Naive thymus-derived CD8-positive, alpha-beta T cell (primary cell): ENCODE measurements at regions not wholly inside any gene's neighbourhood (a gene's known extent, or its start where the extent isn't known, plus 50 kb on each side); places are given as distances from the start of the nearest gene placed in this dataset.

Experiments used
- ATAC-seq, 2 donors: fragments of 150-1000 bp; cut with Tn5 transposase in 1 of 2; sonication (Bioruptor Pico), chemical (Tn5 transposase) in 1 of 2; 1 replicate in 1 of 2; 2 replicates in 1 of 2; pipeline ENCODE4 v1.10.0; 2021; ENCODE audit warnings: mild to moderate bottlenecking in 2 of 2, moderate library complexity in 2 of 2
- POLR2A ChIA-PET: fragments of 350-600 bp; sonication (Branson Sonifier 250); formaldehyde crosslinking; loops from one replicate; lab custom pipeline; 2021; ENCODE audit warnings: antibody characterized with exemption; lab: Charles Lee
- DNase-seq, 10 donors: peaks; one replicate each; pipeline versions ENCODE4 v3.0.0 to v3.0.0-alpha.2; 2020 to 2022
- H3K27ac Mint-ChIP-seq, 10 donors: one replicate each; pipeline ENCODE4 v1.8.0; 2020 to 2022; ENCODE audit warnings: mild to moderate bottlenecking in 10 of 10, mixed read lengths in 10 of 10, moderate library complexity in 4 of 10, inconsistent platforms in 1 of 10
- H3K27me3 Mint-ChIP-seq, 5 donors: one replicate each; pipeline ENCODE4 v1.8.0; 2021 to 2022; ENCODE audit warnings: mixed read lengths in 5 of 5
- H3K36me3 Mint-ChIP-seq, 3 donors: one replicate each; pipeline ENCODE4 v1.8.0; 2020 to 2022; ENCODE audit warnings: mixed read lengths in 3 of 3, mild to moderate bottlenecking in 2 of 3, inconsistent platforms in 1 of 3
- H3K4me1 Mint-ChIP-seq, 4 donors: one replicate each; pipeline ENCODE4 v1.8.0; 2021 to 2022; ENCODE audit warnings: mixed read lengths in 4 of 4
- H3K4me3 Mint-ChIP-seq, 10 donors: one replicate each; pipeline ENCODE4 v1.8.0; 2020 to 2022; ENCODE audit warnings: mild to moderate bottlenecking in 10 of 10, mixed read lengths in 10 of 10, moderate library complexity in 6 of 10, inconsistent platforms in 1 of 10
- H3K9me3 Mint-ChIP-seq, 9 donors: one replicate each; pipeline ENCODE4 v1.8.0; 2020 to 2022; ENCODE audit warnings: mixed read lengths in 9 of 9, mild to moderate bottlenecking in 3 of 9, inconsistent platforms in 1 of 9, moderate library complexity in 1 of 9

- Mint-ChIP-seq H3K36me3 (peaks cover 0 to 3% (median 0%) of the 10 kb centered on the region in 3 donors), H3K4me1 (no peaks in the 10 kb centered on the region), H3K4me3 (no peak overlapping the region), H3K27me3 (no peaks in the 10 kb centered on the region), H3K9me3 (peaks cover 0 to 30% (median 12%) of the 10 kb centered on the region in 9 donors), H3K27ac (no peak overlapping the region)
- DNase-seq = no peak
- no peak for ATAC-seq
- POLR2A ChIA-PET = no interaction called here
Observed at GRCh38 chr12:78599366-78599765, 265.2 kb upstream of the SYT1 start.

GRCh38 chr12:78600541-78600940, 264.0 kb upstream of the SYT1 start:
- H3K27ac Mint-ChIP-seq = no peak overlapping the region
- POLR2A ChIA-PET = no interaction called here
- no peaks in the 10 kb centered on the region for H3K27me3 Mint-ChIP-seq
- H3K9me3 Mint-ChIP-seq = peaks cover 0 to 39% (median 14%) of the 10 kb centered on the region in 9 donors
- peaks cover 0 to 6% (median 0%) of the 10 kb centered on the region in 3 donors for H3K36me3 Mint-ChIP-seq
- H3K4me3 Mint-ChIP-seq = no peak overlapping the region
- ATAC-seq (no peak), DNase-seq (no peak)
- H3K4me1 Mint-ChIP-seq = no peaks in the 10 kb centered on the region

GRCh38 chr12:78611504-78611903, 253.1 kb upstream of the SYT1 start:
- no peaks in the 10 kb centered on the region for H3K27me3 Mint-ChIP-seq
- no peaks in the 10 kb centered on the region for H3K4me1 Mint-ChIP-seq
- DNase-seq (no peak), ATAC-seq (no peak)
- peaks cover 0 to 25% (median 10%) of the 10 kb centered on the region in 9 donors for H3K9me3 Mint-ChIP-seq
- POLR2A ChIA-PET = no interaction called here
- H3K36me3 Mint-ChIP-seq = no peaks in the 10 kb centered on the region
- H3K27ac Mint-ChIP-seq = no peak overlapping the region
- no peak overlapping the region for H3K4me3 Mint-ChIP-seq

- Mint-ChIP-seq H3K36me3 (no peaks in the 10 kb centered on the region), H3K9me3 (peaks cover 0 to 28% (median 10%) of the 10 kb centered on the region in 9 donors), H3K27ac (no peak overlapping the region), H3K27me3 (no peaks in the 10 kb centered on the region), H3K4me1 (no peaks in the 10 kb centered on the region), H3K4me3 (no peak overlapping the region)
- no peak for DNase-seq
- POLR2A ChIA-PET = no interaction called here
- no peak for ATAC-seq
Observed at GRCh38 chr12:78612190-78612589, 252.4 kb upstream of the SYT1 start.

- Mint-ChIP-seq H3K4me1 (no peaks in the 10 kb centered on the region), H3K36me3 (no peaks in the 10 kb centered on the region), H3K27ac (no peak overlapping the region), H3K27me3 (no peaks in the 10 kb centered on the region), H3K4me3 (no peak overlapping the region), H3K9me3 (peaks cover 0 to 28% (median 7%) of the 10 kb centered on the region in 9 donors)
- ATAC-seq (no peak), DNase-seq (no peak)
- POLR2A ChIA-PET = no interaction called here
Observed at GRCh38 chr12:78617683-78618082, 246.9 kb upstream of the SYT1 start.

- POLR2A ChIA-PET = no interaction called here
- Mint-ChIP-seq H3K4me3 (no peak overlapping the region), H3K27me3 (no peaks in the 10 kb centered on the region), H3K36me3 (no peaks in the 10 kb centered on the region), H3K27ac (no peak overlapping the region), H3K4me1 (no peaks in the 10 kb centered on the region), H3K9me3 (peaks cover 0 to 21% (median 7%) of the 10 kb centered on the region in 9 donors)
- ATAC-seq = no peak
- DNase-seq = no peak
Observed at GRCh38 chr12:78622529-78623195, 241.9 kb upstream of the SYT1 start.

- no peaks in the 10 kb centered on the region for H3K27me3 Mint-ChIP-seq
- no peak overlapping the region for H3K27ac Mint-ChIP-seq
- ATAC-seq = no peak
- no peak overlapping the region for H3K4me3 Mint-ChIP-seq
- no peaks in the 10 kb centered on the region for H3K36me3 Mint-ChIP-seq
- DNase-seq = no peak
- H3K9me3 Mint-ChIP-seq = peaks cover under 1 to 18% (median 6%) of the 10 kb centered on the region in 9 donors
- H3K4me1 Mint-ChIP-seq = no peaks in the 10 kb centered on the region
- POLR2A ChIA-PET = no interaction called here
Observed at GRCh38 chr12:78628491-78629100, 236.0 kb upstream of the SYT1 start.

- ATAC-seq (no peak), DNase-seq (no peak)
- Mint-ChIP-seq H3K27me3 (no peaks in the 10 kb centered on the region), H3K4me3 (no peak overlapping the region), H3K9me3 (peaks cover 0 to 17% (median 1%) of the 10 kb centered on the region in 9 donors), H3K4me1 (no peaks in the 10 kb centered on the region), H3K36me3 (no peaks in the 10 kb centered on the region), H3K27ac (no peak overlapping the region)
- POLR2A ChIA-PET = no interaction called here
Observed at GRCh38 chr12:78636231-78636855, 228.2 kb upstream of the SYT1 start.

- no peak for ATAC-seq
- Mint-ChIP-seq H3K4me3 (no peak overlapping the region), H3K27ac (no peak overlapping the region), H3K36me3 (peaks cover 0 to 4% (median 0%) of the 10 kb centered on the region in 3 donors), H3K4me1 (no peaks in the 10 kb centered on the region), H3K27me3 (no peaks in the 10 kb centered on the region), H3K9me3 (peaks cover 0 to 11% (median 4%) of the 10 kb centered on the region in 9 donors)
- DNase-seq = no peak
- POLR2A ChIA-PET = no interaction called here
Observed at GRCh38 chr12:78641837-78642423, 222.6 kb upstream of the SYT1 start.

GRCh38 chr12:78645956-78646355, 218.6 kb upstream of the SYT1 start:
- ATAC-seq = no peak
- no peak overlapping the region for H3K27ac Mint-ChIP-seq
- H3K27me3 Mint-ChIP-seq = no peaks in the 10 kb centered on the region
- POLR2A ChIA-PET = no interaction called here
- peaks cover under 1 to 18% (median 12%) of the 10 kb centered on the region in 9 donors for H3K9me3 Mint-ChIP-seq
- H3K4me3 Mint-ChIP-seq = no peak overlapping the region
- no peaks in the 10 kb centered on the region for H3K4me1 Mint-ChIP-seq
- DNase-seq = no peak
- H3K36me3 Mint-ChIP-seq = peaks cover 0 to 7% (median 0%) of the 10 kb centered on the region in 3 donors

GRCh38 chr12:78651755-78652154, 212.8 kb upstream of the SYT1 start:
- POLR2A ChIA-PET = no interaction called here
- Mint-ChIP-seq H3K27ac (no peak overlapping the region), H3K4me1 (no peaks in the 10 kb centered on the region), H3K9me3 (peaks cover 6 to 22% (median 9%) of the 10 kb centered on the region in 9 donors), H3K36me3 (peaks cover 0 to 8% (median 0%) of the 10 kb centered on the region in 3 donors), H3K27me3 (no peaks in the 10 kb centered on the region), H3K4me3 (no peak overlapping the region)
- ATAC-seq (no peak), DNase-seq (no peak)

- Mint-ChIP-seq H3K36me3 (no peaks in the 10 kb centered on the region), H3K27ac (no peak overlapping the region), H3K4me1 (no peaks in the 10 kb centered on the region), H3K4me3 (no peak overlapping the region), H3K27me3 (no peaks in the 10 kb centered on the region), H3K9me3 (peaks cover 0 to 10% (median 2%) of the 10 kb centered on the region in 9 donors)
- POLR2A ChIA-PET = no interaction called here
- DNase-seq (no peak), ATAC-seq (no peak)
Observed at GRCh38 chr12:78666584-78666983, 198.0 kb upstream of the SYT1 start.

- ATAC-seq (no peak), DNase-seq (no peak)
- Mint-ChIP-seq H3K9me3 (peaks cover 0 to 3% (median 1%) of the 10 kb centered on the region in 9 donors), H3K27ac (no peak overlapping the region), H3K4me3 (no peak overlapping the region), H3K36me3 (no peaks in the 10 kb centered on the region), H3K4me1 (no peaks in the 10 kb centered on the region), H3K27me3 (no peaks in the 10 kb centered on the region)
- POLR2A ChIA-PET = no interaction called here
Observed at GRCh38 chr12:78671295-78671694, 193.3 kb upstream of the SYT1 start.
